HL-60 (cell line): ENCODE measurements at regions not wholly inside any gene's neighbourhood (a gene's known extent, or its start where the extent isn't known, plus 50 kb on each side); places are given as distances from the start of the nearest gene placed in this dataset.

Experiments
- DNase-seq, 2 experiments: peaks; one replicate each; pipeline ENCODE4 v3.0.0-alpha.2; 2010 to 2020; ENCODE audit warnings: low read depth in 1 of 2, low spot score in 1 of 2
- H3K27ac ChIP-seq: fragments of 250-450 bp; sonication (Bioruptor Pico); replicated peaks from 2 replicates; pipeline ENCODE4 v1.5.1; 2020; ENCODE audit warnings: mild to moderate bottlenecking, moderate library complexity
- H3K27me3 ChIP-seq: fragments of 250-450 bp; sonication (Bioruptor Pico); 2 replicates; pipeline ENCODE4 v1.5.1; 2021; ENCODE audit warnings: mild to moderate bottlenecking, moderate library complexity; ENCODE audit not compliant: insufficient read depth, poor library complexity, severe bottlenecking
- H3K4me3 ChIP-seq: replicated peaks from 2 replicates; pipeline ENCODE4 v1.5.1; 2011; ENCODE audit warnings: mild to moderate bottlenecking, control low read depth, low read length; ENCODE audit not compliant: insufficient read depth
- GABPA ChIP-seq: IDR thresholded peaks from 2 replicates; pipeline ENCODE4 v1.6.1; 2012; ENCODE audit warnings: low read depth
- POLR2AphosphoS5 ChIP-seq: IDR thresholded peaks from 2 replicates; pipeline ENCODE4 v1.6.1; 2012; ENCODE audit warnings: low read depth
- SPI1 ChIP-seq: IDR thresholded peaks from 2 replicates; pipeline ENCODE4 v1.6.1; 2012; ENCODE audit warnings: low read depth, mild to moderate bottlenecking, borderline replicate concordance
- TF ChIP-seq, protein P1 (sequence below): IDR thresholded peaks from one replicate; pipeline ENCODE4 v1.5.1; 2011; ENCODE audit warnings: low read length, control low read depth, inconsistent platforms; ENCODE audit not compliant: insufficient read depth
- TF ChIP-seq, protein P2 (sequence below): IDR thresholded peaks from 2 replicates; pipeline ENCODE4 v1.6.1; 2012; ENCODE audit warnings: low read depth; ENCODE audit not compliant: insufficient replicate concordance

DNA sequence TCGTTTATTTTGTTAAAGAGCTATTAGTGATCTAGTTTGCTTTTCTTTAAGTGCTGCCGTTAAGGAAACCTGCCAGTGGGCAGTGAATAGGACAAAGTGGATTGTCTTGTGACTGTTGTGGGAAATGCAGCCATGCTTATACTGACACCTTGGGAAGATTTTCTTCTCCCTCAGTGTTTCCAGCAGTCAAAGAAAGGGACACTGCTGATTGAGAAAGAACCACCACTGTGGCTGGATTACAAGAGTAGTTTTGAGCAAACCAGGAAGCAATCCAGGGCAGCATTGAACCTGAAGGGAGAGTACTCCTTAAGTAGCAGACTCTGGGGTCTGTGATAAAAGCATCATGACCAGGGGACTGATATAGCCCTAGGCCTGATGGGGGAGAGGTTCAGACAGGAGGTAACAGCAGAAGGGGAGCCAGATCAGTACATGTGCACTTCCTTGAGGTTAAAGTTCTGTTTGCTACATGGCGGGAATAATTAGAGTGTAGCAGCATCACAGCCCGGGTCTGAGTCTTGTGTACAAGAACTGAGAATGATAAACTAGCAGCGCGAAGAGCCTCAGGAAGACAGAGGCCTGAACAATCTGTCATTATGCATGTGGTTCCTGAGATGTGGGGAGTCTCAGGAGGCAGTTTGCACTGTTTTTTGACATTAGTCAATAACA lies 167.8 kb downstream of the C11orf91 start:
- Histone ChIP-seq H3K27me3 (peaks cover 2% of the 10 kb centered on the region), H3K4me3 (no peak overlapping the region), H3K27ac (no peak overlapping the region)
- TF ChIP-seq SPI1 (no peak), POLR2AphosphoS5 (no peak), GABPA (no peak)
- TF ChIP-seq, protein P1, sequence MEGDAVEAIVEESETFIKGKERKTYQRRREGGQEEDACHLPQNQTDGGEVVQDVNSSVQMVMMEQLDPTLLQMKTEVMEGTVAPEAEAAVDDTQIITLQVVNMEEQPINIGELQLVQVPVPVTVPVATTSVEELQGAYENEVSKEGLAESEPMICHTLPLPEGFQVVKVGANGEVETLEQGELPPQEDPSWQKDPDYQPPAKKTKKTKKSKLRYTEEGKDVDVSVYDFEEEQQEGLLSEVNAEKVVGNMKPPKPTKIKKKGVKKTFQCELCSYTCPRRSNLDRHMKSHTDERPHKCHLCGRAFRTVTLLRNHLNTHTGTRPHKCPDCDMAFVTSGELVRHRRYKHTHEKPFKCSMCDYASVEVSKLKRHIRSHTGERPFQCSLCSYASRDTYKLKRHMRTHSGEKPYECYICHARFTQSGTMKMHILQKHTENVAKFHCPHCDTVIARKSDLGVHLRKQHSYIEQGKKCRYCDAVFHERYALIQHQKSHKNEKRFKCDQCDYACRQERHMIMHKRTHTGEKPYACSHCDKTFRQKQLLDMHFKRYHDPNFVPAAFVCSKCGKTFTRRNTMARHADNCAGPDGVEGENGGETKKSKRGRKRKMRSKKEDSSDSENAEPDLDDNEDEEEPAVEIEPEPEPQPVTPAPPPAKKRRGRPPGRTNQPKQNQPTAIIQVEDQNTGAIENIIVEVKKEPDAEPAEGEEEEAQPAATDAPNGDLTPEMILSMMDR, result no peak
- TF ChIP-seq, protein P2, sequence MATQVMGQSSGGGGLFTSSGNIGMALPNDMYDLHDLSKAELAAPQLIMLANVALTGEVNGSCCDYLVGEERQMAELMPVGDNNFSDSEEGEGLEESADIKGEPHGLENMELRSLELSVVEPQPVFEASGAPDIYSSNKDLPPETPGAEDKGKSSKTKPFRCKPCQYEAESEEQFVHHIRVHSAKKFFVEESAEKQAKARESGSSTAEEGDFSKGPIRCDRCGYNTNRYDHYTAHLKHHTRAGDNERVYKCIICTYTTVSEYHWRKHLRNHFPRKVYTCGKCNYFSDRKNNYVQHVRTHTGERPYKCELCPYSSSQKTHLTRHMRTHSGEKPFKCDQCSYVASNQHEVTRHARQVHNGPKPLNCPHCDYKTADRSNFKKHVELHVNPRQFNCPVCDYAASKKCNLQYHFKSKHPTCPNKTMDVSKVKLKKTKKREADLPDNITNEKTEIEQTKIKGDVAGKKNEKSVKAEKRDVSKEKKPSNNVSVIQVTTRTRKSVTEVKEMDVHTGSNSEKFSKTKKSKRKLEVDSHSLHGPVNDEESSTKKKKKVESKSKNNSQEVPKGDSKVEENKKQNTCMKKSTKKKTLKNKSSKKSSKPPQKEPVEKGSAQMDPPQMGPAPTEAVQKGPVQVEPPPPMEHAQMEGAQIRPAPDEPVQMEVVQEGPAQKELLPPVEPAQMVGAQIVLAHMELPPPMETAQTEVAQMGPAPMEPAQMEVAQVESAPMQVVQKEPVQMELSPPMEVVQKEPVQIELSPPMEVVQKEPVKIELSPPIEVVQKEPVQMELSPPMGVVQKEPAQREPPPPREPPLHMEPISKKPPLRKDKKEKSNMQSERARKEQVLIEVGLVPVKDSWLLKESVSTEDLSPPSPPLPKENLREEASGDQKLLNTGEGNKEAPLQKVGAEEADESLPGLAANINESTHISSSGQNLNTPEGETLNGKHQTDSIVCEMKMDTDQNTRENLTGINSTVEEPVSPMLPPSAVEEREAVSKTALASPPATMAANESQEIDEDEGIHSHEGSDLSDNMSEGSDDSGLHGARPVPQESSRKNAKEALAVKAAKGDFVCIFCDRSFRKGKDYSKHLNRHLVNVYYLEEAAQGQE, result no peak
- DNase-seq, result no peak

DNA sequence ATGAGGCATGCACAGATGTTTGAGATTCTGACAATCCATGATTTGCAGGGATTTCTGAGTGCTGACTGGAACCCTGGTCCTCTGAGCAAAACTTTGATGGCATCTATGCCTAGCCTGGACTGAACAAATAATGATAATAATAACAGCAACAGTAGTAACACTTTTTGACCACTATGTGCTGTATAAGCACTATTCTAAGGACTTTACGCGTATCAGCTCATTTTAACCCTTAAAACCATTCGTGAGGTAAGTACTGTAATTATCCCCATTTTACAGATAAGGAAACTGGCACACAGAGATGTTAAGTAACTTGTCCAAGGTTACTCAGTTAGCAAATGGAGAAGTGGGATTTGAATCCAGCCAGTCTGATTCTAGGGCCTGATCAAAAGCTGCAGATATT lies 168.4 kb downstream of the C11orf91 start:
- no peak for TF ChIP-seq POLR2AphosphoS5
- no peak overlapping the region for H3K27ac ChIP-seq
- H3K4me3 ChIP-seq, result no peak overlapping the region
- no peak for DNase-seq
- peaks cover 2% of the 10 kb centered on the region for H3K27me3 ChIP-seq

DNA sequence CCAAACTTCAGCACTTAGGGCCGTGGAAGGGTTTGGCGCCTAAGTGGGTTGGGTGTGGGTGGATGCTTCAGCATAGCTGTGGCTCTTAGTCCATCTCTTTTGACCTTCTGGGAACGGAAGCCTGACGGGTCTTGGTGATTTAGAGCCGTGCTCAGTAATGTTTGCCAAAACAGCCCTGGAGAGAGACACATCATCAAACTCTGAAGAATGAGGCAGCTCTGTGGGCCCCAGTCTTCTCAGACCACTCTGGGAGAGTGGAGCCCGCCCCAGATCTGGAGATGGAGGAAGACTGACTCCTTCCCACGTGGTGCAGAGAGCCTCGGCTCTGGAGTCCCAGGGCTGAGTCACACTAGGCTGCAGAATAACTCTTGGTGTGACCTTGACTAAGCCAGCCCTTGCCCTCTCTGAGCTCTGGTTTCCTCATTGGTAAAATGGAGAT lies 168.9 kb downstream of the C11orf91 start:
- DNase-seq, result no peak
- H3K4me3 ChIP-seq, result no peak overlapping the region
- H3K27me3 ChIP-seq, result peaks cover 2% of the 10 kb centered on the region
- TF ChIP-seq, protein P1, result no peak
- TF ChIP-seq POLR2AphosphoS5, result no peak
- H3K27ac ChIP-seq, result no peak overlapping the region

DNA sequence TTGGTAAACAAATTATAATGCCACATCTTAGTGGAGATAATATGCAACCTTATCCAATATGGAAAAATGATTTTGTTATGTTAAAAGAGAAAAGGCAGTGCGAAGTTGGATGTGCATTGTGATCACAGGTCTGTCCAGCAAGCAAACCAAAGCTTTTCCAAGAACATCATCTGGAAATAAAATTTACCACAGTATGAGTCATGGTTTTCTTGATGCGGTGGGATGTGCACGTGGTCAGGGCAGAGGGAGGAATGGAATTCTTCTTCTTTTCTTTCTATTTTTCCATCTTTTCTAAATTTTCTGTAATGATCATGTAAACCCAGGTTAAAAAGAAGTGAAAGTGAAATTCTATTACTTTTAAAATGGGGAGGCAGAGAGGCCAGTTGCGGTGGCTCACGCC lies 169.8 kb downstream of the C11orf91 start:
- no peak for DNase-seq
- TF ChIP-seq SPI1 (no peak), GABPA (no peak), POLR2AphosphoS5 (no peak)
- TF ChIP-seq, protein P1, result no peak
- TF ChIP-seq, protein P2, result no peak

More for the DNA sequence above, 169.8 kb downstream of the C11orf91 start:
- Histone ChIP-seq H3K4me3 (no peak overlapping the region), H3K27me3 (peaks cover 2% of the 10 kb centered on the region), H3K27ac (no peak overlapping the region)
